Upper lobe of left lung (tissue), 6 donors: ENCODE measurements at regions not wholly inside any gene's neighbourhood (a gene's known extent, or its start where the extent isn't known, plus 50 kb on each side); places are given as distances from the start of the nearest gene placed in this dataset.
"Not testable (repeated sequence)": the region's sequence is repeated elsewhere in the genome, so short reads cannot be mapped to it uniquely, and the experiment has no call there.

ENCODE experiments used
- ATAC-seq, 2 donors: fragments of 200-7000 bp; cut with Tn5 transposase; one replicate each; pipeline ENCODE4 v1.9.1; 2022; ENCODE audit warnings: mild to moderate bottlenecking in 2 of 2, moderate library complexity in 2 of 2; ENCODE audit not compliant: low FRiP score in 2 of 2
- DNase-seq, 2 donors: peaks; one replicate each; pipeline ENCODE4 v3.0.0-alpha.2; 2019 to 2020
- H3K27ac ChIP-seq, 4 donors: fragments of 200-600 bp; sonication (generic); one replicate each; pipeline ENCODE4 v1.5.1; 2016 to 2019
- H3K27me3 ChIP-seq, 4 donors: fragments of 200-600 bp; sonication (generic); one replicate each; pipeline ENCODE4 v1.5.1; 2017 to 2019
- H3K36me3 ChIP-seq, 4 donors: fragments of 200-600 bp; sonication (generic); one replicate each; pipeline ENCODE4 v1.5.1; 2016 to 2019
- H3K4me1 ChIP-seq, 4 donors: fragments of 200-600 bp; sonication (generic); one replicate each; pipeline ENCODE4 v1.5.1; 2018 to 2019
- H3K4me3 ChIP-seq, 4 donors: fragments of 200-600 bp; sonication (generic); one replicate each; pipeline ENCODE4 v1.5.1; 2017 to 2019; ENCODE audit warnings: mild to moderate bottlenecking in 2 of 4, moderate library complexity in 1 of 4
- H3K9me3 ChIP-seq, 4 donors: fragments of 200-600 bp; sonication (generic); one replicate each; pipeline ENCODE4 v1.5.1; 2018 to 2019
- EP300 ChIP-seq, 4 donors: sonication (generic); formaldehyde crosslinking; IDR thresholded peaks; one replicate each; pipeline ENCODE4 v1.5.1; 2017; ENCODE audit warnings: antibody characterized with exemption in 4 of 4, control low read depth in 2 of 4
- POLR2A ChIP-seq, 4 donors: fragments of 450-650 bp; IDR thresholded peaks; one replicate each; pipeline ENCODE4 v1.5.1; 2016 to 2017; ENCODE audit warnings: antibody characterized with exemption in 4 of 4, mild to moderate bottlenecking in 2 of 4
- POLR2AphosphoS5 ChIP-seq, 2 donors: sonication (generic); formaldehyde crosslinking; IDR thresholded peaks; one replicate each; pipeline ENCODE4 v1.5.1; 2017; ENCODE audit warnings: antibody characterized with exemption in 2 of 2
- WGBS, 2 donors: methylation state at CpG; one replicate each; pipeline ENCODE4 v1.1.5; 2017 to 2018; 5-methylcytosine and 5-hydroxymethylcytosine counted together
- TF ChIP-seq, protein P1 (sequence below), 6 experiments: fragments of 450-650 bp in 4 of 6; fragments of 200-600 bp in 2 of 6; sonication (generic) in 2 of 6; IDR thresholded peaks; one replicate each; pipeline ENCODE4 v1.5.1; 2016 to 2019; ENCODE audit warnings: antibody characterized with exemption in 6 of 6
- donor health status: DM: no; HTN: no; CAD: no; lungs with moderate emphysema.
- donor health status: DM: no; HTN: yes; CAD: no; lungs with severe emphysema.

DNA sequence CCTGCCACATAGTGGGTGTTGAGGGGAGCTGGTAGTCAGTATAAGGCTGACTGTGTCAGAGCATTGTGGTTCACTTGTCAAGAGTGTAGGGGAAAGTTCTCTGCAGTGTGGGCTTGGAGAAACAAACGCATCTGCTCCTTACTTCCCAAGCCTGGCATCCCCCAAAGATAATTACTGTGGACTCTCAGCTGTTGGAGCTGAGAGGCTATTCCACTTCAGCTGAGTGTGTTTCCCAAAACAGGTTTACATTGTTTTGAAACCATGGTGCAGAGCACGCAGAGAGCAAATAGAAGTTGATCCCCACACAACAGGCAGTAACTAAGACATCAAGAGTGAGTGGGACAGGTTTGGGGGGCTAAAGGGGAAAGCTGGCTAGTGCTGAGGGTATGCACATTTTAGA lies 181.0 kb upstream of the EOLA2 start:
- ATAC-seq (no peak), DNase-seq (no peak)
- Histone ChIP-seq H3K9me3 (no peaks in the 10 kb centered on the region), H3K4me3 (no peak overlapping the region), H3K36me3 (no peaks in the 10 kb centered on the region), H3K4me1 (no peaks in the 10 kb centered on the region), H3K27ac (no peak overlapping the region), H3K27me3 (no peaks in the 10 kb centered on the region)
- no peak for TF ChIP-seq EP300 (IDR thresholded peaks at IDR 0.05)
- TF ChIP-seq, protein P1, sequence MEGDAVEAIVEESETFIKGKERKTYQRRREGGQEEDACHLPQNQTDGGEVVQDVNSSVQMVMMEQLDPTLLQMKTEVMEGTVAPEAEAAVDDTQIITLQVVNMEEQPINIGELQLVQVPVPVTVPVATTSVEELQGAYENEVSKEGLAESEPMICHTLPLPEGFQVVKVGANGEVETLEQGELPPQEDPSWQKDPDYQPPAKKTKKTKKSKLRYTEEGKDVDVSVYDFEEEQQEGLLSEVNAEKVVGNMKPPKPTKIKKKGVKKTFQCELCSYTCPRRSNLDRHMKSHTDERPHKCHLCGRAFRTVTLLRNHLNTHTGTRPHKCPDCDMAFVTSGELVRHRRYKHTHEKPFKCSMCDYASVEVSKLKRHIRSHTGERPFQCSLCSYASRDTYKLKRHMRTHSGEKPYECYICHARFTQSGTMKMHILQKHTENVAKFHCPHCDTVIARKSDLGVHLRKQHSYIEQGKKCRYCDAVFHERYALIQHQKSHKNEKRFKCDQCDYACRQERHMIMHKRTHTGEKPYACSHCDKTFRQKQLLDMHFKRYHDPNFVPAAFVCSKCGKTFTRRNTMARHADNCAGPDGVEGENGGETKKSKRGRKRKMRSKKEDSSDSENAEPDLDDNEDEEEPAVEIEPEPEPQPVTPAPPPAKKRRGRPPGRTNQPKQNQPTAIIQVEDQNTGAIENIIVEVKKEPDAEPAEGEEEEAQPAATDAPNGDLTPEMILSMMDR (IDR thresholded peaks at IDR 0.05) = no peak
- TF ChIP-seq POLR2A (IDR thresholded peaks at IDR 0.05) = no peak
- WGBS, 2 donors = 67 to 80% methylated on average over 2 of the region's 2 CpGs

DNA sequence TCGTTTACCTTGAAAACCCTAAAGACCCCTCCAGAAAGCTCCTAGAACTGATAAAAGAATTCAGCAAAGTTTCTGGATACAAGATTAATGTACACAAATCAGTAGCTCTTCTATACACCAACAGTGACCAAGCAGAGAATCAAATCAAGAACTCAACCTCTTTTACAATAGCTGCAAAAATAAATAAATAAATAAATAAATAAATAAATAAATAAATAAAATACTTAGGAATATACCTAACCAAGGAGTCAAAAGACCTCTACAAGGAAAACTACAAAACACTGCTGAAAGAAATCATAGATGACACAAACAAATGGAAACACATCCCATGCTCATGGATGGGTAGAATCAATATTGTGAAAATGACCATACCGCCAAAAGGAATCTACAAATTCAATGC lies 186.8 kb upstream of the EOLA2 start:
- not testable (repeated sequence) for DNase-seq, H3K4me1 ChIP-seq, ATAC-seq, H3K27ac ChIP-seq, H3K4me3 ChIP-seq, H3K36me3 ChIP-seq, H3K9me3 ChIP-seq, H3K27me3 ChIP-seq
- WGBS, 2 donors = 81 to 85% methylated on average over 2 of the region's 2 CpGs

DNA sequence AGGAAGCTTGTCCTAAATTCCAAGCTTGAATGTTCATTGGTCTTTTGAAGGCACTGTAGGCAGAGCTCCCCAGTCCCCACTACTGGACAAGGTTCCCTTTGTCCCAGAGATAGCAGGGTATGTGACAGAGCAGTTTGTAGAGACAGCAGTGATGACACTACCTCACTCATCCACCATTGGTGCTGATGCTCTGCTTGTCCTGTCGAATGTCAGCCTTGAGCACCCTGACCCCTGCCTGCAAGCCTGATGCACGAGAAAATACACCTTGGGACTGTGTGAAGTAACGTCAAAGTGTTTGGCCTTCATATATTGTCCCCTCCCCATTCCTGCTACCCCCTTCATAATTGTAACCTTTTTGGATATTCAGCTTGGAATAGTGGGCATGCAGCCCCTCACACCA lies 188.9 kb upstream of the EOLA2 start:
- no peak overlapping the region for H3K4me3 ChIP-seq
- ATAC-seq (peak in 1 of 2 donors; percentile 34), DNase-seq (no peak)
- no peaks in the 10 kb centered on the region for H3K9me3 ChIP-seq
- no peak overlapping the region for H3K27ac ChIP-seq
- H3K36me3 ChIP-seq = no peaks in the 10 kb centered on the region
- 69 to 96% methylated on average over 3 of the region's 3 CpGs for WGBS, 2 donors
- no peaks in the 10 kb centered on the region for H3K27me3 ChIP-seq
- H3K4me1 ChIP-seq = no peaks in the 10 kb centered on the region
- TF ChIP-seq, protein P1 (IDR thresholded peaks at IDR 0.05) = no peak
- TF ChIP-seq POLR2A (IDR thresholded peaks at IDR 0.05) (no peak), EP300 (IDR thresholded peaks at IDR 0.05) (no peak), POLR2AphosphoS5 (IDR thresholded peaks at IDR 0.05) (no peak)

DNA sequence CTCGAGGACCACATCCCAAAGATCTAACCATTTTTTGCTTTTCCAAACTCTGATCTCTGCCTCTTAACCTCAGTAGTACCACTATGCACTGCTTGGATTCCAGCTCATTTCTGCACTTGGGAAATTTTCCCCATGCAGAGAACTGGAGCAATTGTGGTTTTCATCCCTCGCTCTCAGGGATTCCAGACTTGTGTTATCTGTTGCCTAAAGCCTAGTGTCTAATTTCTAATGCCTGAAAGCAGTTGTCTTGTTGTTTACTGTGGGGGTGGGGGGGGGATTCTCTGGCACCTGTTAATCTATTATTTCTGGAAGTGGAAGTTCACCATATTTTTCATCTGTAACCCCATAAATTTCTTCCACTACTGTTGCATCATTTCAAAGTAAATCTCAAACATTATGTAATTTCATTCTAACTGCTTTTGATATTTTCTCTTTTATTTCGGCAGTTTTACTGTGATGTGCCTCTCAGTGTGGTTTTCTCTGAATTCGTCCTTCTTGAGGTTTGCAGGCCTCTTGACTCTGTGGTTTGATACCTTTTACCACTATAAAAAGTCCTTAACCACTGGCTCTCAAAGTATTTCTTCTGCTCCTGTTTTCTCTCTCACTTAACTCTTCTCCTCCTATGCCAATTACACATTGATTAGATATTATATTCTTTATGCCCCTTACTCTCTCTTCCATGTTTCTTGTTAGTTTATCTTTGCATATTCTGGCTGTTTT lies 205.6 kb upstream of the EOLA2 start:
- H3K36me3 ChIP-seq = no peaks in the 10 kb centered on the region
- no peak overlapping the region for H3K4me3 ChIP-seq
- H3K27ac ChIP-seq = no peak overlapping the region
- no peak for ATAC-seq
- H3K4me1 ChIP-seq = no peaks in the 10 kb centered on the region
- WGBS, 2 donors = 58 to 77% methylated on average over 4 of the region's 4 CpGs
- H3K27me3 ChIP-seq = no peaks in the 10 kb centered on the region
- peaks cover 0 to 6% (median 0%) of the 10 kb centered on the region in 4 donors for H3K9me3 ChIP-seq
- no peak for DNase-seq
- TF ChIP-seq POLR2AphosphoS5 (IDR thresholded peaks at IDR 0.05) (no peak), POLR2A (IDR thresholded peaks at IDR 0.05) (no peak), EP300 (IDR thresholded peaks at IDR 0.05) (no peak)
- TF ChIP-seq, protein P1 (IDR thresholded peaks at IDR 0.05) = no peak

DNA sequence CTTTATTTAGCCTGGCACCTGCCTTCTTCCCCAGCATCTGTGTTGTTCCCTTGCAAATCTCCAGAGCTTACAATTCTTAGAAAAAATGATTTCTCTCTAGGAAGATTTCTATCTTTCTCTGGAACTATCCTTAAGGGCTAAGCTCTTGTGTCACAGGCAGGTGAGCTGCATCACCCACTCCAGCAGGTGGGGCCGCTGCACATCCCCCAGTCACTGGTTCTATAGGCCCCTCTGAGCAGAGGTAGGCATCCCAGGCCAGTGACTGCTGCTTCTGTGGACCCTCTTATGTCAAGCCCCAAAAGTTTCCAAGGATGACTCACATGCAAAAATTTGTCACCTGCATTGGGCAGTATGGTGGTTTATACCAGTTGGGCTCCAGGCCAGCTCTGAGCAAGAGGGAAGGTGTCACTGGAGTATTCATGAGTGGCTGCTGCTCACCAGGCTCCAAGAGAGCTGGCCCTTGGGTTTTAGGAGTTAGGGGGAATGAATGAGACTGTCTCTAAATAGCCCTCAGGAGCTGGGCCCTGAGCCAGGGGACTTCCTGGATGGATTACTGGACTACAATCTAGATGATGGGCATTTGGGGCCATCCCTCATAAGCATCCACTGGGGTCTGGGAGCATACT lies 208.1 kb upstream of the EOLA2 start:
- H3K27ac ChIP-seq = no peak overlapping the region
- 86% methylated on average over 1 of the region's 1 CpG; no CpG with 5 or more reads in 1 of the 2 donors for WGBS, 2 donors
- peak in 1 of 2 donors; percentile 23 for ATAC-seq
- no peak for DNase-seq
- H3K4me3 ChIP-seq = no peak overlapping the region
- peaks cover 0 to 6% (median 0%) of the 10 kb centered on the region in 4 donors for H3K9me3 ChIP-seq
- TF ChIP-seq EP300 (IDR thresholded peaks at IDR 0.05) (no peak), POLR2AphosphoS5 (IDR thresholded peaks at IDR 0.05) (no peak), POLR2A (IDR thresholded peaks at IDR 0.05) (no peak)
- TF ChIP-seq, protein P1 (IDR thresholded peaks at IDR 0.05) = no peak
- H3K36me3 ChIP-seq = no peaks in the 10 kb centered on the region
- H3K27me3 ChIP-seq = no peaks in the 10 kb centered on the region
- H3K4me1 ChIP-seq = no peaks in the 10 kb centered on the region
